ENCODE measurements at regions not wholly inside any gene's neighbourhood (a gene's known extent, or its start where the extent isn't known, plus 50 kb on each side); places are given as distances from the start of the nearest gene placed in this dataset.
"Not testable (repeated sequence)": the region's sequence is repeated elsewhere in the genome, so short reads cannot be mapped to it uniquely, and the experiment has no call there.

GRCh38 chr7:81064426-81064825 lies 145.6 kb upstream of the SEMA3C start:
- Histone ChIP-seq H3K9me3 (no peaks in the 10 kb centered on the region), H3K36me3 (no peaks in the 10 kb centered on the region), H3K4me3 (no peak overlapping the region), H3K4me1 (peaks cover 0 to 19% (median 2%) of the 10 kb centered on the region in 4 donors), H3K27ac (no peak overlapping the region), H3K27me3 (no peaks in the 10 kb centered on the region)
- TF ChIP-seq POLR2AphosphoS5 (IDR thresholded peaks at IDR 0.05) (no peak), EP300 (IDR thresholded peaks at IDR 0.05) (no peak), CTCF (IDR thresholded peaks at IDR 0.05) (no peak), POLR2A (IDR thresholded peaks at IDR 0.05) (no peak)
- intact Hi-C loops (cut with DNase I; ENCODE audit: low total_unique reads): no loop called here
- 33 to 72% (median 52%) methylated on average over 1 of the region's 1 CpG for WGBS, 5 donors
- DNase-seq: peak in 1 of 2 donors; percentile 57

GRCh38 chr7:81062755-81063154 lies 143.9 kb upstream of the SEMA3C start:
- H3K4me3 ChIP-seq: no peak overlapping the region
- H3K4me1 ChIP-seq: peaks cover 0 to 19% (median 2%) of the 10 kb centered on the region in 4 donors
- no peaks in the 10 kb centered on the region for H3K9me3 ChIP-seq
- 36 to 48% (median 39%) methylated on average over 2 of the region's 2 CpGs for WGBS, 5 donors
- intact Hi-C loops (cut with DNase I; ENCODE audit: low total_unique reads): no loop called here
- TF ChIP-seq POLR2A (IDR thresholded peaks at IDR 0.05): no peak
- no peak for TF ChIP-seq POLR2AphosphoS5 (IDR thresholded peaks at IDR 0.05)
- TF ChIP-seq EP300 (IDR thresholded peaks at IDR 0.05): no peak
- TF ChIP-seq CTCF (IDR thresholded peaks at IDR 0.05): no peak
- no peaks in the 10 kb centered on the region for H3K36me3 ChIP-seq
- H3K27ac ChIP-seq: no peak overlapping the region
- DNase-seq: peak in 1 of 2 donors; percentile 7
- H3K27me3 ChIP-seq: no peaks in the 10 kb centered on the region

GRCh38 chr7:81057469-81057868 lies 138.6 kb upstream of the SEMA3C start:
- H3K27ac ChIP-seq; H3K9me3 ChIP-seq; intact Hi-C loops (cut with DNase I; ENCODE audit: low total_unique reads); H3K36me3 ChIP-seq; H3K27me3 ChIP-seq; H3K4me3 ChIP-seq; H3K4me1 ChIP-seq; DNase-seq: not testable (repeated sequence)
- 92 to 99% (median 96%) methylated on average over 13 to 19 of the region's 19 CpGs for WGBS, 5 donors

- no peaks in the 10 kb centered on the region for H3K27me3 ChIP-seq
- no peaks in the 10 kb centered on the region for H3K4me1 ChIP-seq
- DNase-seq: no peak
- no peak overlapping the region for H3K27ac ChIP-seq
- 55 to 58% (median 55%) methylated on average over 2 of the region's 2 CpGs for WGBS, 5 donors
- intact Hi-C loops (cut with DNase I; ENCODE audit: low total_unique reads): no loop called here
- no peak for TF ChIP-seq POLR2A (IDR thresholded peaks at IDR 0.05)
- H3K9me3 ChIP-seq: no peaks in the 10 kb centered on the region
- no peak overlapping the region for H3K4me3 ChIP-seq
- H3K36me3 ChIP-seq: no peaks in the 10 kb centered on the region
These were observed 134.8 kb upstream of the SEMA3C start for GRCh38 chr7:81053623-81054022.

- no peak for TF ChIP-seq POLR2A (IDR thresholded peaks at IDR 0.05)
- no peak for TF ChIP-seq CTCF (IDR thresholded peaks at IDR 0.05)
- no peak for TF ChIP-seq EP300 (IDR thresholded peaks at IDR 0.05)
- TF ChIP-seq POLR2AphosphoS5 (IDR thresholded peaks at IDR 0.05): no peak
- Histone ChIP-seq H3K27ac (no peak overlapping the region), H3K4me1 (no peaks in the 10 kb centered on the region), H3K27me3 (no peaks in the 10 kb centered on the region), H3K9me3 (peaks cover 0 to 8% (median 6%) of the 10 kb centered on the region in 4 donors), H3K36me3 (no peaks in the 10 kb centered on the region), H3K4me3 (no peak overlapping the region)
- DNase-seq: no peak
- WGBS, 5 donors: 57 to 90% (median 70%) methylated on average over 3 of the region's 3 CpGs
- intact Hi-C loops (cut with DNase I; ENCODE audit: low total_unique reads): no loop called here
These were observed 133.1 kb upstream of the SEMA3C start for GRCh38 chr7:81051811-81052413.
